HS-5 (cell line): ENCODE measurements at regions not wholly inside any gene's neighbourhood (a gene's known extent, or its start where the extent isn't known, plus 50 kb on each side); places are given as distances from the start of the nearest gene placed in this dataset.
"Not testable (repeated sequence)": the region's sequence is repeated elsewhere in the genome, so short reads cannot be mapped to it uniquely, and the experiment has no call there.

Source experiments
- DNase-seq: peaks from one replicate; pipeline ENCODE4 v3.0.0-alpha.2; 2012; ENCODE audit warnings: low read depth

GRCh38 chrX:84267432-84267831 lies 79.4 kb upstream of the RPS6KA6 start:
- DNase-seq, result not testable (repeated sequence)

GRCh38 chrX:84259868-84260267 lies 71.9 kb upstream of the RPS6KA6 start:
- no peak for DNase-seq

- no peak for DNase-seq
These were observed 70.7 kb upstream of the RPS6KA6 start for GRCh38 chrX:84258708-84259107.

GRCh38 chrX:84248226-84248625 lies 60.2 kb upstream of the RPS6KA6 start:
- DNase-seq, result peak; percentile 34

- DNase-seq, result no peak
These were observed 53.0 kb upstream of the RPS6KA6 start for GRCh38 chrX:84240848-84241565.
